ENCODE measurements at regions not wholly inside any gene's neighbourhood (a gene's known extent, or its start where the extent isn't known, plus 50 kb on each side); places are given as distances from the start of the nearest gene placed in this dataset.

DNA sequence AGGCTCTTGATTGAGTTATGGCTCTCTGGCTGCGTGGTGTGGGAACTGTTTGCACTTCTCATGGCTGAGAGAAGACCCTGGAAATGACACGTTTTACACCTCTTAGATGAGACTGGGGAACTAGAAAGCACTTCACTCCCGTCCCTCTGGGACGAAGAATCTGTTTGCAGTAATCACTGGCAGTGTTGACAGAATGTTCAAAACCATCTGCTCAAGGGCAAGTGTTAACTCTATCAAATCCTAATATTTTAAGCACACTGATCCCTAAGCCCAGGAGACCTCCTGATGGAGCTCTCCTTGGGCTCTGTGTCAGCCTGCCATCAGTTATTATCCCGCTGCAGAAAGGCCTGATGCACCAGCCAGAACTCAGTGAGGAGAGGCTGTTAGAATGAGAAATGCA is 323.8 kb upstream of the DNAJC19 start:
- TF ChIP-seq EZH2phosphoT487 (IDR thresholded peaks at IDR 0.05; ENCODE audit: borderline replicate concordance, low read length), result no peak
- TF ChIP-seq, protein P1, sequence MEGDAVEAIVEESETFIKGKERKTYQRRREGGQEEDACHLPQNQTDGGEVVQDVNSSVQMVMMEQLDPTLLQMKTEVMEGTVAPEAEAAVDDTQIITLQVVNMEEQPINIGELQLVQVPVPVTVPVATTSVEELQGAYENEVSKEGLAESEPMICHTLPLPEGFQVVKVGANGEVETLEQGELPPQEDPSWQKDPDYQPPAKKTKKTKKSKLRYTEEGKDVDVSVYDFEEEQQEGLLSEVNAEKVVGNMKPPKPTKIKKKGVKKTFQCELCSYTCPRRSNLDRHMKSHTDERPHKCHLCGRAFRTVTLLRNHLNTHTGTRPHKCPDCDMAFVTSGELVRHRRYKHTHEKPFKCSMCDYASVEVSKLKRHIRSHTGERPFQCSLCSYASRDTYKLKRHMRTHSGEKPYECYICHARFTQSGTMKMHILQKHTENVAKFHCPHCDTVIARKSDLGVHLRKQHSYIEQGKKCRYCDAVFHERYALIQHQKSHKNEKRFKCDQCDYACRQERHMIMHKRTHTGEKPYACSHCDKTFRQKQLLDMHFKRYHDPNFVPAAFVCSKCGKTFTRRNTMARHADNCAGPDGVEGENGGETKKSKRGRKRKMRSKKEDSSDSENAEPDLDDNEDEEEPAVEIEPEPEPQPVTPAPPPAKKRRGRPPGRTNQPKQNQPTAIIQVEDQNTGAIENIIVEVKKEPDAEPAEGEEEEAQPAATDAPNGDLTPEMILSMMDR (IDR thresholded peaks at IDR 0.05; ENCODE audit: low read depth, low read length, poor library complexity, severe bottlenecking), result no peak
- no peaks in the 10 kb centered on the region for H3K27me3 ChIP-seq (ENCODE audit: control insufficient read depth, low read length)
- H3K4me1 ChIP-seq (ENCODE audit: control insufficient read depth, low read length), result peaks cover 68% of the 10 kb centered on the region
- H3K9me2 ChIP-seq (replicated peaks; ENCODE audit: control insufficient read depth, low read length), result no peaks in the 10 kb centered on the region
- no peak overlapping the region for H3K4me2 ChIP-seq (ENCODE audit: low read length)
- peaks cover 15% of the 10 kb centered on the region for H3F3A ChIP-seq (ENCODE audit: control insufficient read depth, insufficient read depth)
- no peak overlapping the region for H3K27ac ChIP-seq (ENCODE audit: low read depth, low read length)
- H3K36me3 ChIP-seq (ENCODE audit: control insufficient read depth, low read length), result no peaks in the 10 kb centered on the region
- no peaks in the 10 kb centered on the region for H3K9me3 ChIP-seq (ENCODE audit: control insufficient read depth, insufficient read depth, low read length)
- no peaks in the 10 kb centered on the region for H3K79me2 ChIP-seq (ENCODE audit: control insufficient read depth, low read length)
- H4K20me1 ChIP-seq (ENCODE audit: control insufficient read depth, insufficient read depth, low read depth, low read length), result no peaks in the 10 kb centered on the region
- no peak overlapping the region for H3K4me3 ChIP-seq (ENCODE audit: low read length)

DNA sequence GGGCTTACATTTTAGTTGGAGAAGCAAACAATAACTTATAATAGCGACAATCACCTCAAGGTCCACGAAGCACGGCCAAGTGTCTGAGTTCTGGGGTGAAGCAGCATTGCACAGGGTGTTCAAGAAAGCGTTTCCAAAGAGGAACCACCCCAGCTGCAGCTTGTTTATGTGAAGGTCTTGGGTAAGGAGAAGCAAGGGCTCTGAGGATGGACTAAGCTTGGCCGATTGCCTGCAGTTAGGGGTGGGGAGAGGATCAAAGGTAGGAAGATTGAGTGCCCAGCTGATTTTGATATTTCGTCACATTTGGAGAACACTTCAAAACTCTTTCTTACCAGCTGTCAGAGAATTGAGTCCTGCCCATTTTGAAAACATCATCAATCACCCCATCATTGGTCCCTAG is 321.6 kb upstream of the DNAJC19 start:
- peaks cover 49% of the 10 kb centered on the region for H3K4me1 ChIP-seq (ENCODE audit: control insufficient read depth, low read length)
- H4K20me1 ChIP-seq (ENCODE audit: control insufficient read depth, insufficient read depth, low read depth, low read length), result no peaks in the 10 kb centered on the region
- peak overlapping the region; percentile 62 for H3K27ac ChIP-seq (ENCODE audit: low read depth, low read length)
- no peaks in the 10 kb centered on the region for H3K9me2 ChIP-seq (replicated peaks; ENCODE audit: control insufficient read depth, low read length)
- peak overlapping the region; percentile 55 for H3K4me2 ChIP-seq (ENCODE audit: low read length)
- H3K79me2 ChIP-seq (ENCODE audit: control insufficient read depth, low read length), result no peaks in the 10 kb centered on the region
- peak overlapping the region; percentile 53 for H3K4me3 ChIP-seq (ENCODE audit: low read length)
- H3K27me3 ChIP-seq (ENCODE audit: control insufficient read depth, low read length), result no peaks in the 10 kb centered on the region
- peaks cover 6% of the 10 kb centered on the region; the same call in 1 of the 2 replicates for H3F3A ChIP-seq (ENCODE audit: control insufficient read depth, insufficient read depth)
- TF ChIP-seq, protein P1 (IDR thresholded peaks at IDR 0.05; ENCODE audit: low read depth, low read length, poor library complexity, severe bottlenecking), result no peak
- TF ChIP-seq EZH2phosphoT487 (IDR thresholded peaks at IDR 0.05; ENCODE audit: borderline replicate concordance, low read length), result no peak
- H3K36me3 ChIP-seq (ENCODE audit: control insufficient read depth, low read length), result no peaks in the 10 kb centered on the region
- no peaks in the 10 kb centered on the region for H3K9me3 ChIP-seq (ENCODE audit: control insufficient read depth, insufficient read depth, low read length)

DNA sequence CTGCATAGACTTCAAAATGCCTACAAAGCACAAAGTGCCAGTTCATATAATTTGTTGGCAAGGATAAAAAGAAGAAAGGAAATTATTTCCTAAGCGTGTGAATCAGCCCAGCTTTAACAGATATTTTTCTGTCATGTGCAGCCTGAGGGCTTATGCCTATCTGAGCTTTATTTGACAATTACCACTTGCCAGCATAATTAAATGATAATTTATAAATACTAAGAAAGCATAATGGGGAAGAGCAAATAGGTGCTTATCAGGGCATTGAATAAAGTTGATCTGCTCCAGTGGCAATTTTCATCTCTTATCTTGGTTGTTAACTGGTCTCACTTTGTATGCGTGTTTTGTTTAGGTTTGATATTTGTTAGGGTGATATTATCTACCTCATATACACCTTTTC is 313.4 kb upstream of the DNAJC19 start:
- Histone ChIP-seq H3K9me3 (ENCODE audit: control insufficient read depth, insufficient read depth, low read length) (no peaks in the 10 kb centered on the region), H3K36me3 (ENCODE audit: control insufficient read depth, low read length) (no peaks in the 10 kb centered on the region), H3K4me1 (ENCODE audit: control insufficient read depth, low read length) (no peaks in the 10 kb centered on the region), H3K27me3 (ENCODE audit: control insufficient read depth, low read length) (no peaks in the 10 kb centered on the region), H4K20me1 (ENCODE audit: control insufficient read depth, insufficient read depth, low read depth, low read length) (no peaks in the 10 kb centered on the region), H3K4me3 (ENCODE audit: low read length) (no peak overlapping the region), H3K27ac (ENCODE audit: low read depth, low read length) (no peak overlapping the region), H3F3A (ENCODE audit: control insufficient read depth, insufficient read depth) (no peaks in the 10 kb centered on the region), H3K79me2 (ENCODE audit: control insufficient read depth, low read length) (no peaks in the 10 kb centered on the region), H3K9me2 (replicated peaks; ENCODE audit: control insufficient read depth, low read length) (no peaks in the 10 kb centered on the region), H3K4me2 (ENCODE audit: low read length) (no peak overlapping the region)
- TF ChIP-seq, protein P1 (IDR thresholded peaks at IDR 0.05; ENCODE audit: low read depth, low read length, poor library complexity, severe bottlenecking), result no peak
- no peak for TF ChIP-seq EZH2phosphoT487 (IDR thresholded peaks at IDR 0.05; ENCODE audit: borderline replicate concordance, low read length)

DNA sequence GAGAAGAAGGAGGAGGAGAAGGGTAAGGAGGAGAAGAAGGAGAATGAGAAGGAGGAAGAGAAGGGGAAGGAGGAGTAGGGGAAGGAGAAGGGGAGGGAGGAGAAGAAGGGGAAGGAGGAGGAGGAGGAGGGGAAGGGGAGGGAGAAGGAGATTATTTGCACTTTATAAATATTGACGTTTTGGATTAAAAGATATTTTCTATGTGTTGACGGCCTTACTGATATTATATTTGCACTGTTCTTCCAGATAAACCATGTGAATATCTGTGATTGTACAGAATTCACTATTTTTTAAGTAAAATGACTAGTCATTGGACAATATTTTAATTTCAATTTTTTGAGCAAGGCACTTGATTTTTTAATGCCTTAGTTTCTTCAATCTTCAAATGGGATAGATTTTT is 310.5 kb upstream of the DNAJC19 start:
- Histone ChIP-seq H4K20me1 (ENCODE audit: control insufficient read depth, insufficient read depth, low read depth, low read length) (no peaks in the 10 kb centered on the region), H3K79me2 (ENCODE audit: control insufficient read depth, low read length) (no peaks in the 10 kb centered on the region), H3K27me3 (ENCODE audit: control insufficient read depth, low read length) (no peaks in the 10 kb centered on the region), H3K27ac (ENCODE audit: low read depth, low read length) (no peak overlapping the region), H3K36me3 (ENCODE audit: control insufficient read depth, low read length) (no peaks in the 10 kb centered on the region), H3K9me3 (ENCODE audit: control insufficient read depth, insufficient read depth, low read length) (no peaks in the 10 kb centered on the region), H3K4me1 (ENCODE audit: control insufficient read depth, low read length) (no peaks in the 10 kb centered on the region), H3K4me3 (ENCODE audit: low read length) (no peak overlapping the region), H3F3A (ENCODE audit: control insufficient read depth, insufficient read depth) (no peaks in the 10 kb centered on the region), H3K4me2 (ENCODE audit: low read length) (no peak overlapping the region), H3K9me2 (replicated peaks; ENCODE audit: control insufficient read depth, low read length) (no peaks in the 10 kb centered on the region)
- TF ChIP-seq EZH2phosphoT487 (IDR thresholded peaks at IDR 0.05; ENCODE audit: borderline replicate concordance, low read length), result no peak
- TF ChIP-seq, protein P1 (IDR thresholded peaks at IDR 0.05; ENCODE audit: low read depth, low read length, poor library complexity, severe bottlenecking), result no peak
